ENCODE measurements at regions not wholly inside any gene's neighbourhood (a gene's known extent, or its start where the extent isn't known, plus 50 kb on each side); places are given as distances from the start of the nearest gene placed in this dataset.

GRCh38 chr5:73395256-73395655 lies 53.3 kb downstream of the FOXD1 start:
- no peaks in the 10 kb centered on the region for H3K9me3 ChIP-seq (ENCODE audit: low read depth, low read length, poor library complexity, severe bottlenecking)
- H3K4me1 ChIP-seq (ENCODE audit: insufficient read depth, low read length, poor library complexity, severe bottlenecking): peaks cover 11% of the 10 kb centered on the region
- ChIA-PET POLR2A (ENCODE audit: low non-redundant PET) (no interaction called here), CTCF (no interaction called here)
- intact Hi-C loops (cut with micrococcal nuclease; ENCODE audit: unreplicated experiment): no loop called here
- no peaks in the 10 kb centered on the region for H3K36me3 ChIP-seq (ENCODE audit: insufficient read depth, low read length, poor library complexity, severe bottlenecking)
- H3K27ac ChIP-seq (ENCODE audit: low read depth, low read length, poor library complexity, severe bottlenecking): no peak overlapping the region
- H3K27me3 ChIP-seq (replicated peaks; ENCODE audit: insufficient read depth, low read depth, low read length, poor library complexity): no peaks in the 10 kb centered on the region
- TF ChIP-seq, protein P1, sequence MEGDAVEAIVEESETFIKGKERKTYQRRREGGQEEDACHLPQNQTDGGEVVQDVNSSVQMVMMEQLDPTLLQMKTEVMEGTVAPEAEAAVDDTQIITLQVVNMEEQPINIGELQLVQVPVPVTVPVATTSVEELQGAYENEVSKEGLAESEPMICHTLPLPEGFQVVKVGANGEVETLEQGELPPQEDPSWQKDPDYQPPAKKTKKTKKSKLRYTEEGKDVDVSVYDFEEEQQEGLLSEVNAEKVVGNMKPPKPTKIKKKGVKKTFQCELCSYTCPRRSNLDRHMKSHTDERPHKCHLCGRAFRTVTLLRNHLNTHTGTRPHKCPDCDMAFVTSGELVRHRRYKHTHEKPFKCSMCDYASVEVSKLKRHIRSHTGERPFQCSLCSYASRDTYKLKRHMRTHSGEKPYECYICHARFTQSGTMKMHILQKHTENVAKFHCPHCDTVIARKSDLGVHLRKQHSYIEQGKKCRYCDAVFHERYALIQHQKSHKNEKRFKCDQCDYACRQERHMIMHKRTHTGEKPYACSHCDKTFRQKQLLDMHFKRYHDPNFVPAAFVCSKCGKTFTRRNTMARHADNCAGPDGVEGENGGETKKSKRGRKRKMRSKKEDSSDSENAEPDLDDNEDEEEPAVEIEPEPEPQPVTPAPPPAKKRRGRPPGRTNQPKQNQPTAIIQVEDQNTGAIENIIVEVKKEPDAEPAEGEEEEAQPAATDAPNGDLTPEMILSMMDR (conservative IDR thresholded peaks at IDR 0.05; ENCODE audit: low read depth, low read length): no peak
- no peak for TF ChIP-seq EZH2 (IDR thresholded peaks at IDR 0.05; ENCODE audit: borderline replicate concordance, low read depth, low read length, poor library complexity, severe bottlenecking)
- no TSS peak for BruUV-seq (replicated peaks)
- no peak overlapping the region for H3K4me3 ChIP-seq (ENCODE audit: low read depth, low read length, poor library complexity, severe bottlenecking)
- DNase-seq (ENCODE audit: low spot score): no peak

DNA sequence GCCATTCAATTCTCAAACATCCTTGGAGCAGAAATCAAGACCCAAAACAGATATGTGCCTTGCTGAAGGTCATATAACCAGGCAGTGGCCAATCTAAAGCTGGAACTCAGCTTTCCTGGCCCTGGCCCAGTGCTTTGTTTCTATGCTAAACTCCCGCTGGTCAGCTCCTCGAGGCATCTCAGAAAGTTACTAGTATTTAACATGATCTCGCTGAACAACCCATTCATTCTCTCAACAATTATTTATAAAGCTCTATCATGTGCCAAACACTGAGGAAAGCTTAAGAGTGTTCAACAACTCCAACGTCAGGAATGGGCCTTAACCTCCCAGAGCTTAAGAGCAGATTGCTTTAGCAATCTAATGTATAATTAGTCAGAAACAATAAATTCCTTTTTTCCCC lies 54.0 kb downstream of the FOXD1 start:
- TF ChIP-seq EZH2 (IDR thresholded peaks at IDR 0.05; ENCODE audit: borderline replicate concordance, low read depth, low read length, poor library complexity, severe bottlenecking): no peak
- TF ChIP-seq, protein P1 (conservative IDR thresholded peaks at IDR 0.05; ENCODE audit: low read depth, low read length): no peak
- H3K9me3 ChIP-seq (ENCODE audit: low read depth, low read length, poor library complexity, severe bottlenecking): no peaks in the 10 kb centered on the region
- peaks cover 11% of the 10 kb centered on the region for H3K4me1 ChIP-seq (ENCODE audit: insufficient read depth, low read length, poor library complexity, severe bottlenecking)
- H3K27ac ChIP-seq (ENCODE audit: low read depth, low read length, poor library complexity, severe bottlenecking): no peak overlapping the region
- H3K36me3 ChIP-seq (ENCODE audit: insufficient read depth, low read length, poor library complexity, severe bottlenecking): no peaks in the 10 kb centered on the region
- no peak overlapping the region for H3K4me3 ChIP-seq (ENCODE audit: low read depth, low read length, poor library complexity, severe bottlenecking)
- no peak for DNase-seq (ENCODE audit: low spot score)
- intact Hi-C loops (cut with micrococcal nuclease; ENCODE audit: unreplicated experiment): no loop called here
- ChIA-PET CTCF (no interaction called here), POLR2A (ENCODE audit: low non-redundant PET) (no interaction called here)
- BruUV-seq (replicated peaks): no TSS peak
- no peaks in the 10 kb centered on the region for H3K27me3 ChIP-seq (replicated peaks; ENCODE audit: insufficient read depth, low read depth, low read length, poor library complexity)

- Histone ChIP-seq H3K9me3 (ENCODE audit: low read depth, low read length, poor library complexity, severe bottlenecking) (no peaks in the 10 kb centered on the region), H3K4me3 (ENCODE audit: low read depth, low read length, poor library complexity, severe bottlenecking) (no peak overlapping the region), H3K4me1 (ENCODE audit: insufficient read depth, low read length, poor library complexity, severe bottlenecking) (peaks cover 11% of the 10 kb centered on the region), H3K27me3 (replicated peaks; ENCODE audit: insufficient read depth, low read depth, low read length, poor library complexity) (no peaks in the 10 kb centered on the region), H3K27ac (ENCODE audit: low read depth, low read length, poor library complexity, severe bottlenecking) (no peak overlapping the region), H3K36me3 (ENCODE audit: insufficient read depth, low read length, poor library complexity, severe bottlenecking) (no peaks in the 10 kb centered on the region)
- TF ChIP-seq, protein P1 (conservative IDR thresholded peaks at IDR 0.05; ENCODE audit: low read depth, low read length): no peak
- TF ChIP-seq EZH2 (IDR thresholded peaks at IDR 0.05; ENCODE audit: borderline replicate concordance, low read depth, low read length, poor library complexity, severe bottlenecking): no peak
- intact Hi-C loops (cut with micrococcal nuclease; ENCODE audit: unreplicated experiment): no loop called here
- ChIA-PET POLR2A (ENCODE audit: low non-redundant PET) (no interaction called here), CTCF (no interaction called here)
- peak; percentile 76 for DNase-seq (ENCODE audit: low spot score)
- BruUV-seq (replicated peaks): no TSS peak
Measured at GRCh38 chr5:73393611-73394489, 54.7 kb downstream of the FOXD1 start.

All from A673 (cell line).